NCI-H2107 treated with DMSO at 0.1 percent for 48 hours (cell line): ENCODE measurements at regions not wholly inside any gene's neighbourhood (a gene's known extent, or its start where the extent isn't known, plus 50 kb on each side); places are given as distances from the start of the nearest gene placed in this dataset.

Source experiments
- DNase-seq: peaks from one replicate; lab custom pipeline; 2025; ENCODE audit not compliant: unreplicated experiment; lab: John Stamatoyannopoulos, UW

DNA sequence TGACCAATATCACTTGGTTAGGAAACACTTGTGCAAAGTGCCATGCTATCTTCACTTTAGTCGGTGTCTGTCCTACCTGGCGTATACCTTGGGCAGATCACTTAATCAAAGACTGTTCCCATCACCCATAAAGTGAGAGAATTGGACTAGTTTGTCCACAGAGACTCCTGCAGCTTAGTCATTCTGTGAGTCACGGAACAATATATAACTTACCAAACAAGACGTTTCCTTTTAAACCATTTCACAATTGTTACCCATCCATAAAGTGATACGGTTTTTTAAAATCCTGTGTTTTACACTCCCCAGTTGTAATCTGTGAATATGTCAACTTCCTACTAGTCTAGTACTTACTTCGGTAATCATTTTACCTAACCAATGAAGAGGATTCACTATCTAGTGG lies 499.3 kb upstream of the SMIM21 start:
- DNase-seq, result no peak

DNA sequence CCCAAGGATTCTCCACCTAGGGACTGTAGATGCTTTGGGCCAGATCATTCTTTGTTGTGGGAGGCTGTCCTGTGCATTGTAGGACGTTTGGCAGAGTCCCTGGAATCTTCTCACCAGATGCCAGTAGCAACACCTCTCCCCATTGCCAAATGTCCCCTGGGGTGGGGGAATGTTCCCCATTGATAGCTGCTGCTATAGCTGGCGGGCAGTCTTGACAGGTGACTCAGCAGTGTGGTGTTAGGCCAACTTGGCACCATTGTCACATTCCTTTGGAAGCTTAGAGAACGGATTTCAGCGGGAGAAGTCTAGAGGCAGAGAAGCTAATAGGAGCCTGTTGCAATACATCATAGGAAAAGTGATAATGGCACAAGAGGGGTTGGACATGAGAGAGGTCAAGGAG lies 495.7 kb upstream of the SMIM21 start:
- DNase-seq, result no peak

DNA sequence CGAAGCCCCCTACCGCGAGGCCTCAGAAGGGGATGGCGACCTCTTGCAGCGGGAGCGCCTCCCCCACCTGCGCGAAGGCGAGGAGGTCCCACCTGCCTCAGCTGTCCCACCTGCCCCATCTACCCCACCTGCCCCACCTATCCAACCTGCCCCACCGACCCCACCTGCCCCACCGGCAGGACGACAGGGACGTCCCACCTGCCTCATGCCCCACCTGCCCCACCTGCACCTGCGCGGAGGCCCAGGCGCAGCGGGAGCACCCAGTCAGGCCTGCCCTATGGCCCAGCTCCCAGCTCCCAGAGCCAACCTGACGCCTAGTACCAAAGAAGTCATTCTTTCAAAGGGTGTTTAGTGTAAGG lies 489.1 kb upstream of the SMIM21 start:
- no peak for DNase-seq

DNA sequence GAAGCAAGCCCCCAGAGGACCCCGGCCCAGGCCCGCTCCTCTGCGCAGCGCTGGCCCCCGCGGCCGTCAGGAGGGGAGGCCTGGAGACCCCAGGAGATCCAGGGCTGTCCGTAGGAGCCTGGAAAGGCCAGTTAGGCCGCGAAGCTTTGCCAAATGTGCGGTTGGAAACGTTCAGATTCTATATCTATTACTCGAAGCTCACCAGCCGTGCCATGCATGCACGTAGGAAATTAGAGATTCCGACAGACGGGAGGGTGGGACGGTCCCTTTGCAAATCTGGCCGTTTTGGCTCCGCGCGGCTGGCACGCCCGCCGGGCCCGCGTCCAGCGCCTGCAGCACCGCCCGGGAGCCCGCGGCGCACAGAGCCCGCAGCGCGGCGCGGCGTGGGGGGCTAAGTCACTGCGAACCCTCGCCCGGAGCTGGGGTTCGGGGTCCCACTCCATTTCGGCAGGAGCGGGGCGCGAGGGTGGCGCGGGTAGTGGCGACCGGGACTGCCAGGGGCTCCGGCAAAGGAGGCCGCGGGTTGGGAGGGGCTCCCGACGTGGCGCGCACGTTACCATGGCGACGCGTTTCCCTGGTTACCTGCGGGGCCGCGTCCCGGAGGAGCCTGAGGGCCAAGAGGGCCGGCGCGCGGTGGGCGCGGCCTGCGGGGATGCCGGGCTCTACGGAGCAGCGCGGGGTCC lies 488.6 kb upstream of the SMIM21 start:
- DNase-seq, result no peak

DNA sequence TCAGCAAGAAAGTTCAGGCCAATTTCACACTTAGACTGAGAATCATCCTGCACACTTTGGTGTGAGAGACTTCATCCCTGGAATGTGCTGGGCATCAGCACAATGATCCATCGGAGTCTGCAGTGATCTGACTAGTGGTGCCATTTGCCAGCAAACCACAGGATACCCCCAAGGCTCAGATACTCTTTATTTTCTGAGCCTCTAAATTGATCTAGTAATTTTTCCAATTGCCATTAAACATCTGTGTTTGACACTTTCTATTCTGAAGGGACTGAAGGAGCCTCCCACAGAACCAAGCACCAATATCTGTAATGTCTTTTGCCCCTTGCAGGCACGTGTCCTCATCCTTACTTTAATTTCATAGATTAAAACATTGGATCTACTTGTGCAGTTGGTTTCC lies 485.3 kb upstream of the SMIM21 start:
- no peak for DNase-seq

DNA sequence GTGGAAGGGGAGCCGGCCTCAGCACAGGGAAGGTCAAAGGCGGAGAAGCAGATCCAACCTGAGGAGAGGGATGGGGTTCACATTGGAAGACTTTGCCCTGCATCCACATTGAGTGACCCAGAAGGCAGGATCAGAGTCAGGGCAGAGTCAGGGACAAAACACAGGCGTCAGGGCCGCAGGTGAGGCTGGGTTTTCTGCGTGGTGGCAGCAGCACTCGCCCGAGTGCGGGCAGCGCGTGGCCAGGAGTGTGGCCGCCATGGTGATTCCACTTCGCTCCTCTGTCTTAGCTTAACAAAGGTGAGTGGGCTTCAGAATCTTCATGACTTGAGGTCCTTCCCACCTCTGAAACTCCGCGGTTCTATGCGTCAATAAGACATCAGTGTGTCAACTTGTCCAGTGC lies 476.9 kb upstream of the SMIM21 start:
- DNase-seq, result no peak

DNA sequence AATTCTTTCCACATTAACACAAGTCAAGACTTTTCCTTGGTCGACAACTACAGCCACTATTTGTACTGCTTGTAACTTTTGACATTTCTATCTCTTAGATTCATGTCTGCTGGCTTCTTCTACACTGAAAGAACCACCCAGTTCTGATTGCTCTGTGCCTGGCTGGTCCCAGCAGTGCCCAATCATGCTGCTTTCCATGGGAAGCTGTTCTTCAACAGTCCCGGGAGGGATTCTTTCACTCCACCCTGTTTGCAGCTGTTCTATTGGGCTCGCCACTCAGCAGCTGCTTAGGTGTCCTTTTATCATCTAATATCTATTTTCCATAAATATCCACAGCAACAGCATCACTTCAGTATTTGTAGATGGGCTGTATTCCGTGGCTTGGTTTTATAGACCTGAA lies 471.1 kb upstream of the SMIM21 start:
- DNase-seq, result no peak

DNA sequence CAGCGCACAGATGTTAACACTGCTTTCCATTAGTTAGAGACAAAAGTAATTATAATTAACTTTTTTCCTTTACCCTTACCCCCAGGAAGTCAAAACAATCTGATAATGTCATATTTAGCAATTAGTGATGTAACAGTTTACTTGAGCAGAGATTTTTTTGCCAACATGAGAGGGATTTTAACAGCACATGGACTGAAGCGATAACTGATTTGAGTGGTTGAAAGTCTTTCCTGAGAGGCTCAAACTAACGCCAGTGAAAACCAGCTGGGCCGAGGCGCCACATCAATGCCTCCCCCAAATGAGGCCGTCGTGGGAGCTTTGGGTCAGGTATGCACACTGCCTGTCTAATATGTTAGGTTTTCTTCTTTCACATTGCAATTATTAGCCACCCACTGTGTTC lies 469.9 kb upstream of the SMIM21 start:
- no peak for DNase-seq

DNA sequence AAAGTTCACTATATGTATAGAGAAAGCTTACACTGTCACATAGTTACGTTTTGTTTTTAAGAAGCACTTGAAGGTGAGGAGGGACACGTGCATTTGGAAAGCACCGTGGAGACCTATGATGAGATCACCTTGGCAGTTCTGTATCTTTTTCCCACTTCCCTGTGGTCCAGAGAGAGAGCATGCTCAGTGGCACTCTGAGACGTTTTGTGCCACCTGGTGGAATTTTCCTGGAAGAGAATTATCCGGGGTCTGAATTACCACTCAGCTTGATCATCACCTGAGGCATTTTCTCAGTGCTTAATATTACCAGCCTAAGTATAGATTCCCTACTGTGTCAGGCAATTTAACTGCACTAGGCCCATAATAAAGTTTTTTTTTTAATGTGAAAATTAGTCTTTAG lies 469.4 kb upstream of the SMIM21 start:
- DNase-seq, result peak; percentile 45

DNA sequence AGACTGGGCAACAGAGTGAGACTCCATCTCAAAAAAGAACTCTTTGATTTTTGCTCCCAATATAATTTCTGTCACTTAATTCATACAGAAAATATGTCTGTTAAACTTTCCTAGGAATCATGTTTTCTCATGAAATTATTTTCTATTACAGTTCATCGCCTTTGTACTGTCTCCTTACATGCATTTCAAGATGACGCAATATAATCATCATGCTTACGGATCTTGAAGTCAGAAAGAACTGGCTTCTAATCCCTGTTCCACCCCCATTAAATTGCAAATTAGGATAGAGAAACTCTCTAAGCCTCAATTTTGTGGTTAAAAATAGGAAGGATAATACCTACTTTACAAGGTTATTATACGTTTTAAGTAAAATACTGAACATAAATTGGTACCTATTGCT lies 467.6 kb upstream of the SMIM21 start:
- DNase-seq, result no peak

DNA sequence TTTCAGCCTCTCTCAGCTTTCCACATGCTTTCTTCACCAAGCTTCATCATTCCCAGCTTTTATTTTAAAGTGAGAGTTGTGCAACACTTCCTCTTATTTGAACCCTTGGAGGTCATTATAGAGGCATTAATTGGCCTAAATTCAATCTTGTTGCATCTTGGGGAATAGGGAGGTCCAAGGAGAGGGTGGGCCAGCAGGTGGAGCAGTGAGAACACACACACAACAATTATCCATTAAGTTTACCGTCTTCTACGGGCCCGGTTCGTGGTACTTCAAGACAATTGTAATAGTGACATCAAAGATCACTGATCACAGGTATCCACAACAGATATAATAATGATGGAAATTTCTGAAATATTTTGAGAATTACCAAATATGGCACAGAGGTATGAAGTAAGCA lies 457.2 kb upstream of the SMIM21 start:
- DNase-seq, result no peak

DNA sequence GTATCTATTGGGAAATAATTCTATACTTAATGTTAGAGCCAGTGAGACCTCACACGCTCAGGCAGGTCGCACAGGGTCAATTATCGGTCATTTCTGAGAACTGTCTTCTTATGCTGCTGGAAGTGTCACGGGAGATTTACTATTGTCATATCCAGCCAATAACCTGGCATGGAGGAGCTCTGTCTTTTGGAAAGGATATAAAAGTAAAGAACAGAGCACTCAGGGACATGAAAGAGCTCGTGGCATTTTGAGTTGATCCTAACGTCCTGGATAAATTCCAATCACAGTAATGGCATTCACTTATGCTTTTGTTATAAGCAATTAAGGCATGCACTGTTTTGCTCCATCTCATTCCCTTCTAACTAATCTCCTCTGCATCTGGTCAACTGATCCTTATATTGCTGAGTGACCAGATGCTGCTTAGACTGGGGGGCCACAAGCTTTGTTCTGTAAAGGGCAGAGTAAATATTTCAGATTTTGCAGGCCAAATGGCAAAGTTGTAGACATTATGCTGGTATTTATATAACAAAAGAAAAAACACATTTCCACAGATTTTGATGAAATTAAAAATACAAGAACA lies 453.5 kb upstream of the SMIM21 start:
- DNase-seq, result no peak

DNA sequence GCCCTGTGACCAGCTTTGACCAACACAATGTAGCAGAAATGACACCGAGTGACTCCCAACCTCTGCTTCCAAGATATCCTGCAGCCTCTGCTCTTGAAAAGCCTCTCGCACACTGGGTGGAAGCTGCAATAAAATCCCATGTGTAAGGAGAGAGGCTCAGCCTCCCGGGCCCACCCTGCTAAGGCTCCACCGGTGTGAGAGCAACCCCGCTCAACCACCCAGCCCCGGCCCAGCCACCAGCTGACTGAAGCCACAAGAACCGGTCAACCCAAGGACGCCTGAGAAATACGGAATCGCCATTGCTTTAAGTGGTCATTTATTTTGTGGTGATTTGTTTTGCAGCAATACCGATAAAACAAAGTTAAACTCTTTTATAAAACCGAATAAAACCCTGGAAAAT lies 452.8 kb upstream of the SMIM21 start:
- DNase-seq, result no peak

DNA sequence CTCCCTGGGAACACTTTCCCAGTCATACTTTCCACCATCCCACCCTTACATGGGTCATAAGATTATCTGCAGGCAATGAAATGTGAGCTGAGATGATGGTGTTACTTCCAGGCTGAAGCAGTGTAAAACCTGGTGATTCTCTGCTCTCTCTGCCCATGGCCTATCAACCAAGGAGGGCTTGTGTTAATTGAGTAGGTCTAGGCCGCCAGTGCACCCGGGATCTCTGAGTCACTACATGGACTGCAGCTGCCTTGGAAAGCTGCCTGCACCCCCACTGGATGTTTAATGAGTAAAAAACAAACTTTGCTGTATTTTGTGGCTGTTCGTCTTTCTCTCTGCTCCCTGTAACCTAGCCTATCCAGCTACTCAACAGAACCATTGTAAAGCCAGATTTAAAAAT lies 451.7 kb upstream of the SMIM21 start:
- no peak for DNase-seq

DNA sequence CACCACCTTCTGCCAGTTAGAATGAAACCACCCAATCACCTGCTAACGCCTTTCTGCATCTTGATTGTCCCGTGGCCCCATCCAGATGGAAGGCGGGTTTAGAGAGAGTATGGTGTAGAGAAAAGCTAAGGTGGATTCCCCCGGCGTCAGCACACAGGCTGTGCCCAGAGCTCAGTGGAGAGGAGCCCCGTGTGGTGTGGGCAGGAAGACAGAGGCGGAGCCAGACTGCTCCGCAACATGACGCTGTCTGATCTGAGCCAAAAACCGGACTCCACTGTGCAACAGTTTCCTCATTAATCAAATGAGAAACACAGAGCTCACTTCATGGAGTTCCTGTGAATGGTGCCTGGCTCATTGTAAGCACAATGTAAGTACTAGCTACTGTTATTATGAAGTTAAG lies 448.1 kb upstream of the SMIM21 start:
- DNase-seq, result no peak

DNA sequence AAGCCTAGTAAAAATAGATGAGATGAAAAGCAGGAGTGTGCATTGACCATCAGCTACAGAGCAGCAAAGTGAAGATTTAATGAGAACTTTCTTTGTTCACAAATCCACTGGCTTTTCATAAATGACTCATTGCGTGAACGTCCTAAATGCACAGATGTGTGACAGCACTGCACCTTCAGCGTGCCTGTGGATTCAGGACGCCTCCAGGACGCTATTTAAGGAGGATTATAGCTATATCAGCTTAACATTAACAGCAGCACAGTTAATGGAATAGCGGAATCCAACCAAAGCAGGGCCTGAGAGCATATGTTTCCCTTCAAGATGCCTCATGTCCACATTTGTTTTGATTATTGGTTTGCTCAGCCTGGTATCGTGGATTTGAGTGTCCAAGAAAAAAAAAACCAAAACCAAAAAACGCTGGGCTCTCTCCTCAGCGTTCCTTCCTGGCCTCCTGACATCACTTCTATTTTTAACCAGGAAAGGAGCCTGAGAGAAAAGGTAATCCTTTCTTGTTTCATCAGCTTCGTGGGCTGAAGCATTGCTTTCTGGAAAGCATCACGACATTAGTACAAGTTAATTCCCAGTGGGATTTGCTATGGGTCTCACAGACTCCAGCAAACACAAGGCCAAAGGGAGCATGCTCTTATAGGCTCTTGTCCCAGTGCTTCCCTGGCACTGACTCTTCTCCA lies 447.0 kb upstream of the SMIM21 start:
- DNase-seq, result no peak

DNA sequence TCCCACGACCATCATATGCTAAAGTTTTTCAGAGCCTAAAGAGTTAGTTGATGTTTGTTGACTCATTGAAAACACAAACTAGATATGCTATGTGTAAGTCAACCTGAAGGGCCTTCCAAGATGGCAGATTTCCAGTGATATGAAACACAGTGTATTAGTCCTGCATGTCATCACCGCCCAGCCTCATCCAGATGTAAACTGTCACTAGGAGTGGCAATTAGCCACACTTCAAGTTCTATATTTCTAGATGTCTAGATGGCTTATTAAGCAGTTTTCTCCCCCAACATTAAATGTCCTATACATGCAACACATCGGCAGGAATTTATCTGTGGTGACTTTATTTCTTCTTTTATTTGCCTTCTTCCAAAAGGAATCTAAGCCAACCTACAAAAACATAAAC lies 444.1 kb upstream of the SMIM21 start:
- no peak for DNase-seq

DNA sequence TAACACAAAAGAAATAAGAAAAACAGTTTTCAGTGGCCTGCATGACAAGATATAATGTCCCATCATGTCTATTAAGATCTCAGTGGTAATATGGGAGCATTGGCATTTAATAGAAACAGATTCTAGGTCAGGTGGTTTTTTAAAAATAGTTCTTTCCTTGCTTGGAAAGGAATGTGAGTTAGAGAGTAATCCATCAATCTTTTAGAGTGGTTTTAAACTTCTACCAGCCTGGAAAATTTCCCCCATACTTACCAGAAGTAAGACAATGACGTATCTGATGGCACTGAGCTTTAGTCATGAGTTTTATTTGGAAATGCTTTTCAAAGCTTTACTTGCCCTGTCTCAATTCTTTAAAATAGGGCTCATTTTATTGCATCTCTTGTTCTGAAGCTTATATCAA lies 441.7 kb upstream of the SMIM21 start:
- no peak for DNase-seq

DNA sequence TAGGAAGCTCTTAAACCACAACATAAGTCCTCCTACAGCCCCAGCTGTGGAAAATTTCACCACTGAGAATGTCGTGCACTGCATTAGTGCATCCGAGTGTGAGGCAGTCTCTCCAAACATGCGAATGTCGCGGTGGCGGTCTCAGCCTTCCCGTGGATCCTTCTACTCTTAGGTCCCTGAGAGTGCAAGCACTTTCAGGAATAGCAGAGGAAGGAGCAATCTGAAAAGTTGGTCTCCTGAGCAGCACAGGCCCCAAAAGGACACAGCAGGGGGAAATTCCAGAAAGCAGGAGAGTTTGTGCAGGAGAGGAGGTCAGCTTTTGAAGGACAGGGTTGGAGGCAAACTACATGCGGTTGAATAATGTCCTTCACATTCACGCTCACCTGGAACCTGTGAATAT lies 440.5 kb upstream of the SMIM21 start:
- DNase-seq, result no peak

DNA sequence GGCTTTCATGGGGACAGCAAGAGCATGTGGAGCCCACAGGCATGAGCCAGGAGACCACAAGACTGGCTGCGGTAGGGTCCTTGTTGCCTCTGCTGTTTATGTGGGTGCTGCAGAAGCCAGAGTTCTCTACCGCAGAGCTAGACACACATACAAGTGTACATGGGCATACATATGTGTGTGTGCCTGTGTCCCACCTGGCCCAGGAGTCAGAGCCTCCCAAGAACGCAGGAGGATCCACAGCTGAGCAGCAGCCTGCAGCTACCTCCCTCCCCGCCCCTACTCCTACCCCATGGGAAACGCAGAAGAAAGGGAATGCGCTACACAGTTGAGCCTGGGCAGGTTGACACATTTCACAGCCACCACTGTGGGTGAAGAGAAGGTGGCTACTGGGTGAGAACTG lies 438.1 kb upstream of the SMIM21 start:
- DNase-seq, result no peak

DNA sequence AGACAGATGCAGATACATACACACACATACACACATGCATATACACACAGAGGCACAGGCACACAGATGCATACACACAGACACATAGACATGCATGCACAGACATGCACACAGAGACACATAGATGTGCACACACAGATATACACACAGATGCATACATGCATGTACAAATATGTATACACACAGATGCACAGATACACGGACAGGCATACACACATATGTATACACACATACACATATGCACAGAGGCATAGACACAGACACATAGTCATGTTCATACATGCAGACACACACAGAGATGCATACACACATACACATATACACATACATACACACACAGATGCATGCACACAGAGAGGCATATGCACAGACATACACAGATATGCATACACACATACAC lies 437.3 kb upstream of the SMIM21 start:
- no peak for DNase-seq

DNA sequence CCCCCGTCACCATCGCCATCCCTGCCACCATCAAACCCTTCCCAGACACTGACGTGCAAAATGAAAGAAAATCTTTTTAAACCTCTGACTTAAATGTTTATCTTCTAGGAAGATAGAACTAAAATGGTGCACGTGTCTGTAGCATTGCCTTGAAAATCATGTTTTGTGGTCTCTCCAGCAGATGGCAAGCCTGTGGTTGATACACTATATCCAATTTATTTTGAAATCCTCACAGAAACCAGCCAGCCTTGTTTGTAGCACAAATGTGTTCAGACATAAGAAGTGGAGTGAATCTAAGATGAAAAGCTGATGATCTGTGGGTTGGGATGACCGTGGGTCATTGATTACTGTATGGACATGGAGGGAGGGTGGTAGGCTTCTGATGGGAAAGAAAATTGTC lies 436.2 kb upstream of the SMIM21 start:
- DNase-seq, result no peak

DNA sequence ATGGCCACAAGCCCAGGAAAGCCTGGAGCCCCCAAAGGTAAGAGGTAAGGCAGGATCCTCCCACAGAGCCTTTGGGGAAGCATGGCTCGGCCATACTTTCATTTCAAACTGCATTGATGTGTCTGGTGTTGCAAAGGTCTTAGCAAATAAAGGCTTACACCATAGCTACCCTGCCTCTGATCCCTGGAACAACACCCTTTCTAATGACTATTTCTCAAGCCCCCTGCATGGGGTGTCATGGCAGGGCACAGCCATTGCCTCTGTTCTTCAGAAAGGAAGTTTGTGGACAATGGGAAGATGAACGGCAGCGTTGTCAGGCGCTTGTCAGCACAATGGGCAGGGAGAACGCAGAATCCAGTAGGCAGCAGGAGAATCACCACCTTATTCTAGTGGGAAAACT lies 435.0 kb upstream of the SMIM21 start:
- no peak for DNase-seq
